K562 (cell line): ENCODE measurements at regions not wholly inside any gene's neighbourhood (a gene's known extent, or its start where the extent isn't known, plus 50 kb on each side); places are given as distances from the start of the nearest gene placed in this dataset.

Experiments
- C11orf30 ChIP-seq: fragments of 450-650 bp; IDR thresholded peaks from 2 replicates; pipeline ENCODE4 v1.6.1; 2016; ENCODE audit warnings: low read depth, mild to moderate bottlenecking
- GABPA ChIP-seq: fragments of 200-800 bp; sonication (Bioruptor generic); conservative IDR thresholded peaks from 2 replicates; pipeline ENCODE4 v1.6.1; 2016; ENCODE audit warnings: low read depth, missing genetic modification characterization, missing compliant biosample characterization
- ID3 ChIP-seq, 2 experiments: fragments of 250-450 bp in 1 of 2; fragments of 450-650 bp in 1 of 2; sonication (Bioruptor Pico) in 1 of 2; IDR thresholded peaks; 2 replicates each; pipeline versions ENCODE4 v1.6.1 to v1.8.0; 2016 to 2021; ENCODE audit warnings: mild to moderate bottlenecking in 2 of 2, moderate library complexity in 2 of 2, missing compliant biosample characterization in 1 of 2, missing genetic modification characterization in 1 of 2
- IRF9 ChIP-seq: fragments of 450-650 bp; IDR thresholded peaks from 2 replicates; pipeline ENCODE4 v1.6.1; 2016; ENCODE audit warnings: missing biosample characterization, missing genetic modification characterization
- RAD51 ChIP-seq: fragments of 450-650 bp; IDR thresholded peaks from 2 replicates; pipeline ENCODE4 v1.7.1; 2016; ENCODE audit warnings: low read depth, mild to moderate bottlenecking, borderline replicate concordance
- RBM15 ChIP-seq: fragments of 200-400 bp; formaldehyde crosslinking; IDR thresholded peaks from 2 replicates; pipeline ENCODE4 v1.6.1; 2018; ENCODE audit warnings: mild to moderate bottlenecking, low read length, moderate library complexity; ENCODE audit not compliant: insufficient read depth
- SMAD2 ChIP-seq: fragments of 150-350 bp; IDR thresholded peaks from 2 replicates; pipeline ENCODE4 v1.6.1; 2014; ENCODE audit warnings: low read depth, mild to moderate bottlenecking, low read length
- SMARCE1 ChIP-seq: fragments of 450-650 bp; IDR thresholded peaks from 2 replicates; pipeline ENCODE4 v1.7.1; 2016; ENCODE audit warnings: mild to moderate bottlenecking
- XRCC5 ChIP-seq: fragments of 200-400 bp; formaldehyde crosslinking; IDR thresholded peaks from 2 replicates; pipeline ENCODE4 v1.6.1; 2017; ENCODE audit warnings: low read depth, mild to moderate bottlenecking, low read length
- ZNF408 ChIP-seq: fragments of 250-450 bp; sonication (Bioruptor Pico); IDR thresholded peaks from 2 replicates; pipeline ENCODE4 v1.4.0; 2020; ENCODE audit warnings: low read depth, mild to moderate bottlenecking, moderate library complexity
- TF ChIP-seq, protein P1 (sequence below), 3 experiments: IDR thresholded peaks in 2 of 3; conservative IDR thresholded peaks in 1 of 3; 2 replicates each; pipeline ENCODE4 v1.5.1; 2011 to 2012; ENCODE audit warnings: low read length in 3 of 3, mild to moderate bottlenecking in 3 of 3, control low read depth in 2 of 3, improper control_type of control experiment in 1 of 3, inconsistent platforms in 1 of 3, low read depth in 1 of 3, mixed read lengths in 1 of 3, moderate library complexity in 1 of 3; ENCODE audit not compliant: insufficient read depth in 2 of 3
- TF ChIP-seq, protein P2 (sequence below): sonication (generic); formaldehyde crosslinking; IDR thresholded peaks from 2 replicates; pipeline ENCODE4 v1.8.0; 2023; ENCODE audit warnings: missing genetic modification reagents, mild to moderate bottlenecking, borderline replicate concordance
- TF ChIP-seq, protein P3 (sequence below): fragments of 150-350 bp; conservative IDR thresholded peaks from 2 replicates; pipeline ENCODE4 v1.6.1; 2014; ENCODE audit warnings: low read length

DNA sequence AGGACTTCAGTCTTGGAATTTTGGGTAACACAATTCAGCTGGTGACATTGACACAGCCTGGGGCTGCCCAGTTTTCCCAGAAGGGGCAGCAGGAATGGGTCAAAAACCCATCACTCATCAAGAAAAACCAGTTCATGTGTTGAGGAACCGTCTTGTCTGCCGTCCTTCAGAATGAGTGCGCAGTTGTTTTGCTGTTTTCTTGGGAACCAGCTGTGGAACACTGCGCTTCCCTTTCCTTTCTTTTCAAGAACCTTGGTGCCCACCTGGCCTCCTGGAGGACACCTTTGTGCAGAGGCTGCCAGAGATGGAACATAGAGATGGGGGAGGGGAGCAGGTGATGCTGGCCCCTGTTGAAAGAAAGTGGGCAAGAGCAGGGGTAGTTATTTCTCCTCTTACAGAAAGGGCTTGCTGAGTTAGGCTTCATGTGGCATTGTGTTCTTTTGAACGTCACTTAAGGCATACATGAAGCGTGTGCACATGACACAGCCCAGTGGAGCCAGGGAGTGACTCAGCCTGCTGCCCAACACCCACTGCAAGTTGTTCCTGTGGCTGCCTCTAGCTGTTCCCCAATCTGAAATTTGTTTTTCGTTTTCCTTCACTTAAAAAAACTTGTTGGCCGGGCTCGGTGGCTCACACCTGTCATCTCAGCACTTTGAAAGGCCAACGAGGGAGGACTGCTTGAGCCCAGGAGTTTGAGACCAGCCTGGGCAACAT, 87.4 kb upstream of the TNS3 start (continued):
- TF ChIP-seq XRCC5 (no peak), C11orf30 (no peak), SMAD2 (no peak), GABPA (tag) (no peak), ID3 (CRISPR knock-in tag; IDR thresholded peaks at IDR 0.05) (no peak), ID3 (tag; IDR thresholded peaks at IDR 0.05) (no peak), RBM15 (no peak), RAD51 (no peak), SMARCE1 (no peak), ZNF408 (no peak), IRF9 (tag) (no peak)
- TF ChIP-seq, protein P1, sequence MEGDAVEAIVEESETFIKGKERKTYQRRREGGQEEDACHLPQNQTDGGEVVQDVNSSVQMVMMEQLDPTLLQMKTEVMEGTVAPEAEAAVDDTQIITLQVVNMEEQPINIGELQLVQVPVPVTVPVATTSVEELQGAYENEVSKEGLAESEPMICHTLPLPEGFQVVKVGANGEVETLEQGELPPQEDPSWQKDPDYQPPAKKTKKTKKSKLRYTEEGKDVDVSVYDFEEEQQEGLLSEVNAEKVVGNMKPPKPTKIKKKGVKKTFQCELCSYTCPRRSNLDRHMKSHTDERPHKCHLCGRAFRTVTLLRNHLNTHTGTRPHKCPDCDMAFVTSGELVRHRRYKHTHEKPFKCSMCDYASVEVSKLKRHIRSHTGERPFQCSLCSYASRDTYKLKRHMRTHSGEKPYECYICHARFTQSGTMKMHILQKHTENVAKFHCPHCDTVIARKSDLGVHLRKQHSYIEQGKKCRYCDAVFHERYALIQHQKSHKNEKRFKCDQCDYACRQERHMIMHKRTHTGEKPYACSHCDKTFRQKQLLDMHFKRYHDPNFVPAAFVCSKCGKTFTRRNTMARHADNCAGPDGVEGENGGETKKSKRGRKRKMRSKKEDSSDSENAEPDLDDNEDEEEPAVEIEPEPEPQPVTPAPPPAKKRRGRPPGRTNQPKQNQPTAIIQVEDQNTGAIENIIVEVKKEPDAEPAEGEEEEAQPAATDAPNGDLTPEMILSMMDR (IDR thresholded peaks at IDR 0.05 in 2 of 3, conservative IDR thresholded peaks at IDR 0.05 in 1 of 3; ENCODE audit: insufficient read depth in 2 of 3, low read depth in 1 of 3, low read length in 3 of 3), result no peak
- TF ChIP-seq, protein P2, sequence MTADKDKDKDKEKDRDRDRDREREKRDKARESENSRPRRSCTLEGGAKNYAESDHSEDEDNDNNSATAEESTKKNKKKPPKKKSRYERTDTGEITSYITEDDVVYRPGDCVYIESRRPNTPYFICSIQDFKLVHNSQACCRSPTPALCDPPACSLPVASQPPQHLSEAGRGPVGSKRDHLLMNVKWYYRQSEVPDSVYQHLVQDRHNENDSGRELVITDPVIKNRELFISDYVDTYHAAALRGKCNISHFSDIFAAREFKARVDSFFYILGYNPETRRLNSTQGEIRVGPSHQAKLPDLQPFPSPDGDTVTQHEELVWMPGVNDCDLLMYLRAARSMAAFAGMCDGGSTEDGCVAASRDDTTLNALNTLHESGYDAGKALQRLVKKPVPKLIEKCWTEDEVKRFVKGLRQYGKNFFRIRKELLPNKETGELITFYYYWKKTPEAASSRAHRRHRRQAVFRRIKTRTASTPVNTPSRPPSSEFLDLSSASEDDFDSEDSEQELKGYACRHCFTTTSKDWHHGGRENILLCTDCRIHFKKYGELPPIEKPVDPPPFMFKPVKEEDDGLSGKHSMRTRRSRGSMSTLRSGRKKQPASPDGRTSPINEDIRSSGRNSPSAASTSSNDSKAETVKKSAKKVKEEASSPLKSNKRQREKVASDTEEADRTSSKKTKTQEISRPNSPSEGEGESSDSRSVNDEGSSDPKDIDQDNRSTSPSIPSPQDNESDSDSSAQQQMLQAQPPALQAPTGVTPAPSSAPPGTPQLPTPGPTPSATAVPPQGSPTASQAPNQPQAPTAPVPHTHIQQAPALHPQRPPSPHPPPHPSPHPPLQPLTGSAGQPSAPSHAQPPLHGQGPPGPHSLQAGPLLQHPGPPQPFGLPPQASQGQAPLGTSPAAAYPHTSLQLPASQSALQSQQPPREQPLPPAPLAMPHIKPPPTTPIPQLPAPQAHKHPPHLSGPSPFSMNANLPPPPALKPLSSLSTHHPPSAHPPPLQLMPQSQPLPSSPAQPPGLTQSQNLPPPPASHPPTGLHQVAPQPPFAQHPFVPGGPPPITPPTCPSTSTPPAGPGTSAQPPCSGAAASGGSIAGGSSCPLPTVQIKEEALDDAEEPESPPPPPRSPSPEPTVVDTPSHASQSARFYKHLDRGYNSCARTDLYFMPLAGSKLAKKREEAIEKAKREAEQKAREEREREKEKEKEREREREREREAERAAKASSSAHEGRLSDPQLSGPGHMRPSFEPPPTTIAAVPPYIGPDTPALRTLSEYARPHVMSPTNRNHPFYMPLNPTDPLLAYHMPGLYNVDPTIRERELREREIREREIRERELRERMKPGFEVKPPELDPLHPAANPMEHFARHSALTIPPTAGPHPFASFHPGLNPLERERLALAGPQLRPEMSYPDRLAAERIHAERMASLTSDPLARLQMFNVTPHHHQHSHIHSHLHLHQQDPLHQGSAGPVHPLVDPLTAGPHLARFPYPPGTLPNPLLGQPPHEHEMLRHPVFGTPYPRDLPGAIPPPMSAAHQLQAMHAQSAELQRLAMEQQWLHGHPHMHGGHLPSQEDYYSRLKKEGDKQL (CRISPR knock-in tag), result no peak
- TF ChIP-seq, protein P3, sequence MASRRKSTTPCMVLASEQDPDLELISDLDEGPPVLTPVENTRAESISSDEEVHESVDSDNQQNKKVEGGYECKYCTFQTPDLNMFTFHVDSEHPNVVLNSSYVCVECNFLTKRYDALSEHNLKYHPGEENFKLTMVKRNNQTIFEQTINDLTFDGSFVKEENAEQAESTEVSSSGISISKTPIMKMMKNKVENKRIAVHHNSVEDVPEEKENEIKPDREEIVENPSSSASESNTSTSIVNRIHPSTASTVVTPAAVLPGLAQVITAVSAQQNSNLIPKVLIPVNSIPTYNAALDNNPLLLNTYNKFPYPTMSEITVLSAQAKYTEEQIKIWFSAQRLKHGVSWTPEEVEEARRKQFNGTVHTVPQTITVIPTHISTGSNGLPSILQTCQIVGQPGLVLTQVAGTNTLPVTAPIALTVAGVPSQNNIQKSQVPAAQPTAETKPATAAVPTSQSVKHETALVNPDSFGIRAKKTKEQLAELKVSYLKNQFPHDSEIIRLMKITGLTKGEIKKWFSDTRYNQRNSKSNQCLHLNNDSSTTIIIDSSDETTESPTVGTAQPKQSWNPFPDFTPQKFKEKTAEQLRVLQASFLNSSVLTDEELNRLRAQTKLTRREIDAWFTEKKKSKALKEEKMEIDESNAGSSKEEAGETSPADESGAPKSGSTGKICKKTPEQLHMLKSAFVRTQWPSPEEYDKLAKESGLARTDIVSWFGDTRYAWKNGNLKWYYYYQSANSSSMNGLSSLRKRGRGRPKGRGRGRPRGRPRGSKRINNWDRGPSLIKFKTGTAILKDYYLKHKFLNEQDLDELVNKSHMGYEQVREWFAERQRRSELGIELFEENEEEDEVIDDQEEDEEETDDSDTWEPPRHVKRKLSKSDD, result no peak
